ENCODE measurements at regions not wholly inside any gene's neighbourhood (a gene's known extent, or its start where the extent isn't known, plus 50 kb on each side); places are given as distances from the start of the nearest gene placed in this dataset.
A peak's percentile ranks its signal among the peaks of the same experiment; 100 is the strongest.

GRCh38 chr10:4535521-4535920 lies 290.5 kb upstream of the AKR1E2 start:
- TF ChIP-seq POLR2AphosphoS5 (IDR thresholded peaks at IDR 0.05; ENCODE audit: low read depth, low read length) (no peak), POLR2A (IDR thresholded peaks at IDR 0.05; ENCODE audit: low read depth, low read length) (no peak), TAF1 (IDR thresholded peaks at IDR 0.05; ENCODE audit: borderline replicate concordance, low read depth, low read length) (no peak)
- FAIRE-seq (no peak), DNase-seq (ENCODE audit: insufficient read length) (no peak)

GRCh38 chr10:4533621-4534020 lies 292.4 kb upstream of the AKR1E2 start:
- DNase-seq (ENCODE audit: insufficient read length) (no peak), FAIRE-seq (no peak)
- TF ChIP-seq POLR2A (IDR thresholded peaks at IDR 0.05; ENCODE audit: low read depth, low read length) (no peak), POLR2AphosphoS5 (IDR thresholded peaks at IDR 0.05; ENCODE audit: low read depth, low read length) (no peak), TAF1 (IDR thresholded peaks at IDR 0.05; ENCODE audit: borderline replicate concordance, low read depth, low read length) (no peak)

- TF ChIP-seq POLR2A (IDR thresholded peaks at IDR 0.05; ENCODE audit: low read depth, low read length) (no peak), POLR2AphosphoS5 (IDR thresholded peaks at IDR 0.05; ENCODE audit: low read depth, low read length) (no peak), TAF1 (IDR thresholded peaks at IDR 0.05; ENCODE audit: borderline replicate concordance, low read depth, low read length) (no peak)
- DNase-seq (ENCODE audit: insufficient read length) (no peak), FAIRE-seq (no peak)
Observed at GRCh38 chr10:4532976-4533375, 293.0 kb upstream of the AKR1E2 start.

GRCh38 chr10:4532467-4532866 lies 293.5 kb upstream of the AKR1E2 start:
- no peak for TF ChIP-seq POLR2AphosphoS5 (IDR thresholded peaks at IDR 0.05; ENCODE audit: low read depth, low read length)
- TF ChIP-seq TAF1 (IDR thresholded peaks at IDR 0.05; ENCODE audit: borderline replicate concordance, low read depth, low read length) = no peak
- TF ChIP-seq POLR2A (IDR thresholded peaks at IDR 0.05; ENCODE audit: low read depth, low read length) = no peak
- no peak for DNase-seq (ENCODE audit: insufficient read length)
- no peak for FAIRE-seq

- TF ChIP-seq TAF1 (IDR thresholded peaks at IDR 0.05; ENCODE audit: borderline replicate concordance, low read depth, low read length) (no peak), POLR2AphosphoS5 (IDR thresholded peaks at IDR 0.05; ENCODE audit: low read depth, low read length) (no peak), POLR2A (IDR thresholded peaks at IDR 0.05; ENCODE audit: low read depth, low read length) (no peak)
- DNase-seq (ENCODE audit: insufficient read length) (no peak), FAIRE-seq (no peak)
Observed at GRCh38 chr10:4532011-4532410, 294.0 kb upstream of the AKR1E2 start.

GRCh38 chr10:4529266-4529665 lies 296.7 kb upstream of the AKR1E2 start:
- FAIRE-seq (no peak), DNase-seq (ENCODE audit: insufficient read length) (no peak)
- no peak for TF ChIP-seq TAF1 (IDR thresholded peaks at IDR 0.05; ENCODE audit: borderline replicate concordance, low read depth, low read length)
- TF ChIP-seq POLR2AphosphoS5 (IDR thresholded peaks at IDR 0.05; ENCODE audit: low read depth, low read length) = no peak
- TF ChIP-seq POLR2A (IDR thresholded peaks at IDR 0.05; ENCODE audit: low read depth, low read length) = no peak

- no peak for TF ChIP-seq POLR2A (IDR thresholded peaks at IDR 0.05; ENCODE audit: low read depth, low read length)
- no peak for TF ChIP-seq TAF1 (IDR thresholded peaks at IDR 0.05; ENCODE audit: borderline replicate concordance, low read depth, low read length)
- no peak for TF ChIP-seq POLR2AphosphoS5 (IDR thresholded peaks at IDR 0.05; ENCODE audit: low read depth, low read length)
- FAIRE-seq = no peak
- DNase-seq (ENCODE audit: insufficient read length) = no peak
Observed at GRCh38 chr10:4527281-4527970, 298.6 kb upstream of the AKR1E2 start.

GRCh38 chr10:4526311-4526731 lies 299.7 kb upstream of the AKR1E2 start:
- no peak for FAIRE-seq

GRCh38 chr10:4525103-4525502 lies 300.9 kb upstream of the AKR1E2 start:
- TF ChIP-seq TAF1 (IDR thresholded peaks at IDR 0.05; ENCODE audit: borderline replicate concordance, low read depth, low read length) (no peak), POLR2A (IDR thresholded peaks at IDR 0.05; ENCODE audit: low read depth, low read length) (no peak), POLR2AphosphoS5 (IDR thresholded peaks at IDR 0.05; ENCODE audit: low read depth, low read length) (no peak)
- DNase-seq (ENCODE audit: insufficient read length) (no peak), FAIRE-seq (no peak)

More at GRCh38 chr10:4526311-4526731, 299.7 kb upstream of the AKR1E2 start:
- no peak for TF ChIP-seq POLR2A (IDR thresholded peaks at IDR 0.05; ENCODE audit: low read depth, low read length)
- TF ChIP-seq TAF1 (IDR thresholded peaks at IDR 0.05; ENCODE audit: borderline replicate concordance, low read depth, low read length) = no peak
- no peak for TF ChIP-seq POLR2AphosphoS5 (IDR thresholded peaks at IDR 0.05; ENCODE audit: low read depth, low read length)
- DNase-seq (ENCODE audit: insufficient read length) = no peak

- no peak for DNase-seq (ENCODE audit: insufficient read length)
- peak; percentile 53 for FAIRE-seq
- TF ChIP-seq TAF1 (IDR thresholded peaks at IDR 0.05; ENCODE audit: borderline replicate concordance, low read depth, low read length) (no peak), POLR2AphosphoS5 (IDR thresholded peaks at IDR 0.05; ENCODE audit: low read depth, low read length) (no peak), POLR2A (IDR thresholded peaks at IDR 0.05; ENCODE audit: low read depth, low read length) (no peak)
Observed at GRCh38 chr10:4522296-4523000, 303.6 kb upstream of the AKR1E2 start.

- DNase-seq (ENCODE audit: insufficient read length) (no peak), FAIRE-seq (no peak)
- no peak for TF ChIP-seq TAF1 (IDR thresholded peaks at IDR 0.05; ENCODE audit: borderline replicate concordance, low read depth, low read length)
- TF ChIP-seq POLR2A (IDR thresholded peaks at IDR 0.05; ENCODE audit: low read depth, low read length) = no peak
- TF ChIP-seq POLR2AphosphoS5 (IDR thresholded peaks at IDR 0.05; ENCODE audit: low read depth, low read length) = no peak
Observed at GRCh38 chr10:4519658-4520402, 306.2 kb upstream of the AKR1E2 start.

Data from GM12892 (cell line).